Transverse colon (tissue), 3 donors: ENCODE measurements at regions not wholly inside any gene's neighbourhood (a gene's known extent, or its start where the extent isn't known, plus 50 kb on each side); places are given as distances from the start of the nearest gene placed in this dataset.

Source experiments
- EP300 ChIP-seq: sonication (generic); formaldehyde crosslinking; IDR thresholded peaks from one replicate; pipeline ENCODE4 v1.6.1; 2017; ENCODE audit warnings: antibody characterized with exemption, low read depth
- POLR2A ChIP-seq: fragments of 450-650 bp; IDR thresholded peaks from one replicate; pipeline ENCODE4 v1.6.1; 2016; ENCODE audit warnings: antibody characterized with exemption, mild to moderate bottlenecking, moderate library complexity
- TF ChIP-seq, protein P1 (sequence below), 5 experiments: fragments of 200-600 bp in 3 of 5; fragments of 450-650 bp in 2 of 5; sonication (generic) in 3 of 5; IDR thresholded peaks; 1 replicate in 2 of 5; 2 replicates in 3 of 5; pipeline ENCODE4 v1.5.1; 2016 to 2017; ENCODE audit warnings: antibody characterized with exemption in 5 of 5, inconsistent platforms in 3 of 5, mild to moderate bottlenecking in 2 of 5, moderate library complexity in 1 of 5

DNA sequence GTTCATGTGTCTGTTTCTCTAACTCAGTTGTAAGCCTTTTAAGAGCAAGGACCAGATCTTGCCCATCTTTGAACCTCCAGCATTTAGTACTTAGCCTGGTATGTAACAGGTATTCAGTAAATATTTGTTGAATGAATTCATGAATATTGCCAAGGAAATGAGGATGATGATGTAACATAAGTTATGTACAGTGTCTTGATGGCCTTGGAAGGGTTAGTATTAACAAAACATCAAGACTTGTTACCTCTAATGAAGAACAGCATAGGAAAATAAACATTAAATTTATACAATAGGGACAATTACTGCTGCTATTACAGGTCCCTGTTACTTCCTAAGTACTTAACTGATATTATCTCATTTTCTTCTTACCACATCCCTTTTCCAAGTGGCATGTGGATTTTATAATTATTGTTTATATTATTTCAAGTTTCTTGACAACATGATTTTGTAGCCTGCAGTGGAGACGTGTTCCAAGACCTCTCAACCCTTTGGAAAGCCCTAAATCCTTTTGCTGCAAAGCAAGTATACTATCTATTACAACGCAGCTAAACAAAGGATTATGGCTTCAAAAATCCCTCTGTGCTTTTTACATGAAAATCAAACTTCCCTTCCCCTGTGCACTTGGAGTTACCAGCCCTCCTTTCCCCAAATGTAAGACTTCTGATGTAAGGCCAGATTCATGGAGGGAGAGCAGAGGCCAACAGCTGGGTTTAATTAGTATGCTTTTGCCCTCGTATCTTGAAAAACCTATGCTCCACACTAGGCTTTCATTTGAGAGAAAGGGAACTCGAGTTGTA is 77.4 kb upstream of the SMIM36 start:
- TF ChIP-seq, protein P1, sequence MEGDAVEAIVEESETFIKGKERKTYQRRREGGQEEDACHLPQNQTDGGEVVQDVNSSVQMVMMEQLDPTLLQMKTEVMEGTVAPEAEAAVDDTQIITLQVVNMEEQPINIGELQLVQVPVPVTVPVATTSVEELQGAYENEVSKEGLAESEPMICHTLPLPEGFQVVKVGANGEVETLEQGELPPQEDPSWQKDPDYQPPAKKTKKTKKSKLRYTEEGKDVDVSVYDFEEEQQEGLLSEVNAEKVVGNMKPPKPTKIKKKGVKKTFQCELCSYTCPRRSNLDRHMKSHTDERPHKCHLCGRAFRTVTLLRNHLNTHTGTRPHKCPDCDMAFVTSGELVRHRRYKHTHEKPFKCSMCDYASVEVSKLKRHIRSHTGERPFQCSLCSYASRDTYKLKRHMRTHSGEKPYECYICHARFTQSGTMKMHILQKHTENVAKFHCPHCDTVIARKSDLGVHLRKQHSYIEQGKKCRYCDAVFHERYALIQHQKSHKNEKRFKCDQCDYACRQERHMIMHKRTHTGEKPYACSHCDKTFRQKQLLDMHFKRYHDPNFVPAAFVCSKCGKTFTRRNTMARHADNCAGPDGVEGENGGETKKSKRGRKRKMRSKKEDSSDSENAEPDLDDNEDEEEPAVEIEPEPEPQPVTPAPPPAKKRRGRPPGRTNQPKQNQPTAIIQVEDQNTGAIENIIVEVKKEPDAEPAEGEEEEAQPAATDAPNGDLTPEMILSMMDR (IDR thresholded peaks at IDR 0.05) = no peak
- TF ChIP-seq EP300 (no peak), POLR2A (no peak)
